ENCODE measurements at regions not wholly inside any gene's neighbourhood (a gene's known extent, or its start where the extent isn't known, plus 50 kb on each side); places are given as distances from the start of the nearest gene placed in this dataset.

DNA sequence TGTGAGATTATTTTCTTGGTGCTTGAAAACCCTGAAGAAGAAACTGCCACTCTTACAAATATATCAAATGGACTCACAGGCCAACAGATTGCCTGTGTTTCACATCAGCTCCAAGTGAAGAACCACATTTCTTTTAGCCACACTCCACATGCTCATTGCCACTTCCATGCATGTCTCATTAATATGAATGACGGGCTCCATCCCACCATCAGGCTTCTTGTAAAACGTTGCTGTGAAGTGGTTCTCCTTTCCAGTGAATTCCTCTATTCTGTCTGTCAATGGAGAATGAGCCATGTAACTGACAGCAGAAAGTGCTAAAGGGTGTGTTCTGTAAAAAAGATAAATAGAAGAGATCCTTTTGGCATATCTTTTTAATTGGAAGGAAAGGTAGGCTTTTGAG, 188.2 kb upstream of the RMST start:
- TF ChIP-seq, protein P1, sequence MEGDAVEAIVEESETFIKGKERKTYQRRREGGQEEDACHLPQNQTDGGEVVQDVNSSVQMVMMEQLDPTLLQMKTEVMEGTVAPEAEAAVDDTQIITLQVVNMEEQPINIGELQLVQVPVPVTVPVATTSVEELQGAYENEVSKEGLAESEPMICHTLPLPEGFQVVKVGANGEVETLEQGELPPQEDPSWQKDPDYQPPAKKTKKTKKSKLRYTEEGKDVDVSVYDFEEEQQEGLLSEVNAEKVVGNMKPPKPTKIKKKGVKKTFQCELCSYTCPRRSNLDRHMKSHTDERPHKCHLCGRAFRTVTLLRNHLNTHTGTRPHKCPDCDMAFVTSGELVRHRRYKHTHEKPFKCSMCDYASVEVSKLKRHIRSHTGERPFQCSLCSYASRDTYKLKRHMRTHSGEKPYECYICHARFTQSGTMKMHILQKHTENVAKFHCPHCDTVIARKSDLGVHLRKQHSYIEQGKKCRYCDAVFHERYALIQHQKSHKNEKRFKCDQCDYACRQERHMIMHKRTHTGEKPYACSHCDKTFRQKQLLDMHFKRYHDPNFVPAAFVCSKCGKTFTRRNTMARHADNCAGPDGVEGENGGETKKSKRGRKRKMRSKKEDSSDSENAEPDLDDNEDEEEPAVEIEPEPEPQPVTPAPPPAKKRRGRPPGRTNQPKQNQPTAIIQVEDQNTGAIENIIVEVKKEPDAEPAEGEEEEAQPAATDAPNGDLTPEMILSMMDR (IDR thresholded peaks at IDR 0.05) = no peak
- no peak for TF ChIP-seq POLR2A (IDR thresholded peaks at IDR 0.05)

All from body of pancreas (tissue), 4 donors.